Heart left ventricle (tissue), 13 donors: ENCODE measurements at regions not wholly inside any gene's neighbourhood (a gene's known extent, or its start where the extent isn't known, plus 50 kb on each side); places are given as distances from the start of the nearest gene placed in this dataset.

ENCODE experiments used
- POLR2A ChIP-seq, 2 donors: fragments of 450-650 bp; IDR thresholded peaks; one replicate each; pipeline ENCODE4 v1.6.1; 2017; ENCODE audit warnings: antibody characterized with exemption in 2 of 2, mild to moderate bottlenecking in 2 of 2, moderate library complexity in 2 of 2
- TF ChIP-seq, protein P1 (sequence below), 12 donors: fragments of 200-600 bp; sonication (generic) in 4 of 12; IDR thresholded peaks; one replicate each; pipeline versions ENCODE4 v1.5.0 to v1.8.0; 2018 to 2022; ENCODE audit warnings: antibody characterized with exemption in 12 of 12, mild to moderate bottlenecking in 5 of 12
- donor health status: ischemic (EF 13 %, LVEDD 7.1; RV severe dilation, severe dysfunction).
- donor health status: DM: no; HTN: yes; CAD: no.
- donor health status: DM: no; HTN: no; CAD: no.
- donor health status: ischemic (EF 25% LVEDD 6.9; RV normal size, moderate dysfunction).
- donor health status: ischemic (EF 25% LVEDD 5.7; RV mildly dilated, moderate dysfunction).
- donor health status: ischemic (EF 35%, LVEDD 5.7; RV mildly dilated, moderate dysfunction).
- donor health status: nonischemic (EF 11% LVEDD 7.7; RV severe dilation, severe dysfunction).
- donor health status: DM: yes; HTN: yes; CAD: no.
- donor health status: PGD.
- donor health status: ischemic (EF 29% LVEDD 5.4; RV normal size, mild dysfunction).
- donor health status: nonischemic (EF 23%, LVEDD 6.1; RV moderate dilation, normal function).

DNA sequence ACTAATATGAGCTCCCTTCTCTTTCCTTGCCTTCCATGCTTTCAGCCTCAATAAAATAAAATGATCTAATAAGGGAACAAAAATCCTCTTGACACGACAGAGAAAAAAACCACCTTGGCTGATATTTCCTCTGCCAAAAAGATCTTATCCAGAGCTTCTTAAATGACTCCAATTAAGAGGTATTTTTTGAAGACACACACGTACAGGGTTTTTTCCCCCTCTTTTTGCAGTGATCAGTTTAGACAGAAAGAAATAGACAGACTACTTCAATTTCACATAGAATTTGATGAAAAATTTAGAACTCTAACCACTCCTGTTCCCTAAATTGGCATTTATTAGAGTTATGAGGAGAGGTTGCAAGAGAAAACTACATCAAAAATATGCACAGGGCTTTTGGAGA, 217.2 kb upstream of the CDH11 start:
- TF ChIP-seq, protein P1, sequence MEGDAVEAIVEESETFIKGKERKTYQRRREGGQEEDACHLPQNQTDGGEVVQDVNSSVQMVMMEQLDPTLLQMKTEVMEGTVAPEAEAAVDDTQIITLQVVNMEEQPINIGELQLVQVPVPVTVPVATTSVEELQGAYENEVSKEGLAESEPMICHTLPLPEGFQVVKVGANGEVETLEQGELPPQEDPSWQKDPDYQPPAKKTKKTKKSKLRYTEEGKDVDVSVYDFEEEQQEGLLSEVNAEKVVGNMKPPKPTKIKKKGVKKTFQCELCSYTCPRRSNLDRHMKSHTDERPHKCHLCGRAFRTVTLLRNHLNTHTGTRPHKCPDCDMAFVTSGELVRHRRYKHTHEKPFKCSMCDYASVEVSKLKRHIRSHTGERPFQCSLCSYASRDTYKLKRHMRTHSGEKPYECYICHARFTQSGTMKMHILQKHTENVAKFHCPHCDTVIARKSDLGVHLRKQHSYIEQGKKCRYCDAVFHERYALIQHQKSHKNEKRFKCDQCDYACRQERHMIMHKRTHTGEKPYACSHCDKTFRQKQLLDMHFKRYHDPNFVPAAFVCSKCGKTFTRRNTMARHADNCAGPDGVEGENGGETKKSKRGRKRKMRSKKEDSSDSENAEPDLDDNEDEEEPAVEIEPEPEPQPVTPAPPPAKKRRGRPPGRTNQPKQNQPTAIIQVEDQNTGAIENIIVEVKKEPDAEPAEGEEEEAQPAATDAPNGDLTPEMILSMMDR (IDR thresholded peaks at IDR 0.05): no peak
- no peak for TF ChIP-seq POLR2A (IDR thresholded peaks at IDR 0.05)
